ENCODE measurements at regions not wholly inside any gene's neighbourhood (a gene's known extent, or its start where the extent isn't known, plus 50 kb on each side); places are given as distances from the start of the nearest gene placed in this dataset.

DNA sequence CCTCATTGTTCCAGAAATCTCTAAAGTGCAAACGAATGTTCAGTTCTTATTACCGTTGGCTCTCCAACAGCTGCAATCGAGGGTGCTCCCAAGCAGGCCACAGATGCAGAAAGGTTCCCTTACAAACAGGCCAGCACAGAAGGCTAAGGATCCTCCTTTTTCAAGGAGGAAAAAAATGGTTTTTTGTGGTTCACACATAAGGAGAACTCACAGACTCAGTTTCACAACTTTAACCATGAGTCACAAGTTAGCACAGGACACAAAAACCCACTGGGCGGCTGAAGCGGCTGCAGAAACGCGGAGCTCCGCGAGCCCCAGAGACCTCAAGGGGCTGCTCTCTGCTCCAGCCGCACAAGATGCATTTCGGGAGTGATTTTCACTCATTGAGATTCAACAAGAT lies 98.2 kb upstream of the PRR5 start:
- TF ChIP-seq, protein P1, sequence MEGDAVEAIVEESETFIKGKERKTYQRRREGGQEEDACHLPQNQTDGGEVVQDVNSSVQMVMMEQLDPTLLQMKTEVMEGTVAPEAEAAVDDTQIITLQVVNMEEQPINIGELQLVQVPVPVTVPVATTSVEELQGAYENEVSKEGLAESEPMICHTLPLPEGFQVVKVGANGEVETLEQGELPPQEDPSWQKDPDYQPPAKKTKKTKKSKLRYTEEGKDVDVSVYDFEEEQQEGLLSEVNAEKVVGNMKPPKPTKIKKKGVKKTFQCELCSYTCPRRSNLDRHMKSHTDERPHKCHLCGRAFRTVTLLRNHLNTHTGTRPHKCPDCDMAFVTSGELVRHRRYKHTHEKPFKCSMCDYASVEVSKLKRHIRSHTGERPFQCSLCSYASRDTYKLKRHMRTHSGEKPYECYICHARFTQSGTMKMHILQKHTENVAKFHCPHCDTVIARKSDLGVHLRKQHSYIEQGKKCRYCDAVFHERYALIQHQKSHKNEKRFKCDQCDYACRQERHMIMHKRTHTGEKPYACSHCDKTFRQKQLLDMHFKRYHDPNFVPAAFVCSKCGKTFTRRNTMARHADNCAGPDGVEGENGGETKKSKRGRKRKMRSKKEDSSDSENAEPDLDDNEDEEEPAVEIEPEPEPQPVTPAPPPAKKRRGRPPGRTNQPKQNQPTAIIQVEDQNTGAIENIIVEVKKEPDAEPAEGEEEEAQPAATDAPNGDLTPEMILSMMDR (IDR thresholded peaks at IDR 0.05; ENCODE audit: insufficient read depth, low read length, poor library complexity, severe bottlenecking) = no peak
- no peak for TF ChIP-seq EZH2phosphoT487 (conservative IDR thresholded peaks at IDR 0.05; ENCODE audit: low read length)
